ENCODE measurements at regions not wholly inside any gene's neighbourhood (a gene's known extent, or its start where the extent isn't known, plus 50 kb on each side); places are given as distances from the start of the nearest gene placed in this dataset.

- Histone ChIP-seq H3K4me3 (ENCODE audit: low read length) (no peak overlapping the region), H3K27ac (ENCODE audit: low read length) (no peak overlapping the region), H3K9me3 (ENCODE audit: low read length) (no peaks in the 10 kb centered on the region), H3K4me2 (ENCODE audit: low read length) (no peak overlapping the region), H3K79me2 (replicated peaks; ENCODE audit: insufficient read depth, low read length) (no peaks in the 10 kb centered on the region), H2AFZ (ENCODE audit: low read depth, low read length) (no peak overlapping the region), H3K9me2 (ENCODE audit: insufficient read depth, low read length) (no peaks in the 10 kb centered on the region), H3F3A (ENCODE audit: insufficient read depth, low read length, poor library complexity, severe bottlenecking) (no peaks in the 10 kb centered on the region), H3K27me3 (ENCODE audit: insufficient read depth, low read depth, low read length) (no peaks in the 10 kb centered on the region), H3K36me3 (ENCODE audit: insufficient read depth, low read length) (no peaks in the 10 kb centered on the region), H4K20me1 (ENCODE audit: insufficient read depth) (no peaks in the 10 kb centered on the region), H3K9ac (ENCODE audit: low read length) (no peak overlapping the region)
- TF ChIP-seq REST (IDR thresholded peaks at IDR 0.05; ENCODE audit: borderline replicate concordance) (no peak), RAD21 (conservative IDR thresholded peaks at IDR 0.05) (no peak), TAF1 (IDR thresholded peaks at IDR 0.05; ENCODE audit: low read depth) (no peak), EP300 (conservative IDR thresholded peaks at IDR 0.05; ENCODE audit: poor library complexity, severe bottlenecking) (no peak), MXI1 (conservative IDR thresholded peaks at IDR 0.05; ENCODE audit: poor library complexity, severe bottlenecking) (no peak), CTCF (IDR thresholded peaks at IDR 0.05; ENCODE audit: poor library complexity, severe bottlenecking) (no peak), EZH2 (IDR thresholded peaks at IDR 0.05; ENCODE audit: borderline replicate concordance, insufficient read depth, low read length, poor library complexity, severe bottlenecking) (no peak), POLR2AphosphoS5 (IDR thresholded peaks at IDR 0.05) (no peak), SMC3 (conservative IDR thresholded peaks at IDR 0.05; ENCODE audit: poor library complexity) (no peak)
Observed at GRCh38 chr6:121959501-121959900, 440.0 kb upstream of the HSF2 start.

GRCh38 chr6:121961619-121962125, 437.8 kb upstream of the HSF2 start:
- Histone ChIP-seq H3K9ac (ENCODE audit: low read length) (no peak overlapping the region), H3K27ac (ENCODE audit: low read length) (no peak overlapping the region), H3K4me2 (ENCODE audit: low read length) (no peak overlapping the region), H3K27me3 (ENCODE audit: insufficient read depth, low read depth, low read length) (no peaks in the 10 kb centered on the region), H3K79me2 (replicated peaks; ENCODE audit: insufficient read depth, low read length) (no peaks in the 10 kb centered on the region), H2AFZ (ENCODE audit: low read depth, low read length) (no peak overlapping the region), H3K4me3 (ENCODE audit: low read length) (no peak overlapping the region), H3K9me3 (ENCODE audit: low read length) (no peaks in the 10 kb centered on the region), H4K20me1 (ENCODE audit: insufficient read depth) (no peaks in the 10 kb centered on the region), H3F3A (ENCODE audit: insufficient read depth, low read length, poor library complexity, severe bottlenecking) (no peaks in the 10 kb centered on the region), H3K9me2 (ENCODE audit: insufficient read depth, low read length) (no peaks in the 10 kb centered on the region), H3K36me3 (ENCODE audit: insufficient read depth, low read length) (no peaks in the 10 kb centered on the region)
- TF ChIP-seq CTCF (IDR thresholded peaks at IDR 0.05; ENCODE audit: poor library complexity, severe bottlenecking), result no peak
- no peak for TF ChIP-seq RAD21 (conservative IDR thresholded peaks at IDR 0.05)
- TF ChIP-seq EZH2 (IDR thresholded peaks at IDR 0.05; ENCODE audit: borderline replicate concordance, insufficient read depth, low read length, poor library complexity, severe bottlenecking), result no peak
- TF ChIP-seq EP300 (conservative IDR thresholded peaks at IDR 0.05; ENCODE audit: poor library complexity, severe bottlenecking), result no peak
- TF ChIP-seq REST (IDR thresholded peaks at IDR 0.05; ENCODE audit: borderline replicate concordance), result no peak
- no peak for TF ChIP-seq SMC3 (conservative IDR thresholded peaks at IDR 0.05; ENCODE audit: poor library complexity)
- no peak for TF ChIP-seq POLR2AphosphoS5 (IDR thresholded peaks at IDR 0.05)
- no peak for TF ChIP-seq MXI1 (conservative IDR thresholded peaks at IDR 0.05; ENCODE audit: poor library complexity, severe bottlenecking)
- TF ChIP-seq TAF1 (IDR thresholded peaks at IDR 0.05; ENCODE audit: low read depth), result no peak
